ENCODE measurements at regions not wholly inside any gene's neighbourhood (a gene's known extent, or its start where the extent isn't known, plus 50 kb on each side); places are given as distances from the start of the nearest gene placed in this dataset.

GRCh38 chr1:199766218-199766792, 261.2 kb upstream of the NR5A2 start:
- TF ChIP-seq CTCF (IDR thresholded peaks at IDR 0.05; ENCODE audit: low read depth, low read length): no peak
- no peak for TF ChIP-seq EZH2phosphoT487 (IDR thresholded peaks at IDR 0.05; ENCODE audit: low read depth)

Data from OCI-LY3 (cell line).